ENCODE measurements at regions not wholly inside any gene's neighbourhood (a gene's known extent, or its start where the extent isn't known, plus 50 kb on each side); places are given as distances from the start of the nearest gene placed in this dataset.

DNA sequence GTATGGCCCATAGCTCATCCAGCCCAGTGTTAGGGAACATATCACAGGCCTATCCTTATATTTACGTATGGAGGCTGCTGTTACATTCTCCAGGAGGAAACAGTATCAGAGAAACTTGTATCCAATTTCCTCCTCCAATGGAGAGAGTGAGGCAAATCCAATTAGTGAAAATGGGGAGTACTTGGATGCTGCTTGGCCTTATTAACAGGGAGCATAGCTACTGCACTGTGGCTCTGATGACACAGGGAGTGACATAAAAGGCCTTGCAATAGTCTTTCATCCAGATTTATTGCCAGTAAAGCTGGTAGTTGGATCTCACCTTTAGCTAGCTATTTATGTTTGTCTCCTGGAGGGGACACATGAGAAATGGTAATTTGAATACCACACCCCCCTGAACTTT is 313.2 kb upstream of the MTPN start:
- H3K27me3 Mint-ChIP-seq (ENCODE audit: low read depth): no peaks in the 10 kb centered on the region
- H3K9me3 Mint-ChIP-seq: no peaks in the 10 kb centered on the region
- peaks cover under 1% of the 10 kb centered on the region for H3K4me1 Mint-ChIP-seq
- H3K27ac Mint-ChIP-seq: no peak overlapping the region
- no peaks in the 10 kb centered on the region for H3K36me3 Mint-ChIP-seq (ENCODE audit: low read depth)
- TF ChIP-seq, protein P1, sequence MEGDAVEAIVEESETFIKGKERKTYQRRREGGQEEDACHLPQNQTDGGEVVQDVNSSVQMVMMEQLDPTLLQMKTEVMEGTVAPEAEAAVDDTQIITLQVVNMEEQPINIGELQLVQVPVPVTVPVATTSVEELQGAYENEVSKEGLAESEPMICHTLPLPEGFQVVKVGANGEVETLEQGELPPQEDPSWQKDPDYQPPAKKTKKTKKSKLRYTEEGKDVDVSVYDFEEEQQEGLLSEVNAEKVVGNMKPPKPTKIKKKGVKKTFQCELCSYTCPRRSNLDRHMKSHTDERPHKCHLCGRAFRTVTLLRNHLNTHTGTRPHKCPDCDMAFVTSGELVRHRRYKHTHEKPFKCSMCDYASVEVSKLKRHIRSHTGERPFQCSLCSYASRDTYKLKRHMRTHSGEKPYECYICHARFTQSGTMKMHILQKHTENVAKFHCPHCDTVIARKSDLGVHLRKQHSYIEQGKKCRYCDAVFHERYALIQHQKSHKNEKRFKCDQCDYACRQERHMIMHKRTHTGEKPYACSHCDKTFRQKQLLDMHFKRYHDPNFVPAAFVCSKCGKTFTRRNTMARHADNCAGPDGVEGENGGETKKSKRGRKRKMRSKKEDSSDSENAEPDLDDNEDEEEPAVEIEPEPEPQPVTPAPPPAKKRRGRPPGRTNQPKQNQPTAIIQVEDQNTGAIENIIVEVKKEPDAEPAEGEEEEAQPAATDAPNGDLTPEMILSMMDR (IDR thresholded peaks at IDR 0.05; ENCODE audit: unreplicated experiment in 3 of 3): no peak
- H3K4me3 Mint-ChIP-seq: no peak overlapping the region

DNA sequence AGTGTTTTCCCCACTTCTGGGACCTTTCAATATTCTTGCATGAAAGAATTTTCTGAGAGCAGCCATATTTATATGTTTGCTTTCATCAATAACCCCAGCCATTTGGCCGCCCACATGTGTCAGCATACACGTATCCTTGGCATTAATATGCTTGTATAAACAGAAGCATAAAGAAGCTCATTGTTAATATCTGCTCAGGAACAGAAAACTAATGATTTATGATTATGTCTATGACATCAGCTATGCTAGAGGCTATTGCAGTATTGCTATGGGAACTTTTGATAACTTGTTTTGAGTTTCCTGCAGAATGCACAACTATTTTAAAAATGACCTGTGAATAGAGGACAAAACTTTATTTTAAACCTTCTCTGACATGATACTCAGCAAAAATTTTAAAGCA is 300.9 kb upstream of the MTPN start:
- peaks cover 3% of the 10 kb centered on the region for H3K27me3 Mint-ChIP-seq (ENCODE audit: low read depth)
- peaks cover 16% of the 10 kb centered on the region for H3K4me1 Mint-ChIP-seq
- H3K36me3 Mint-ChIP-seq (ENCODE audit: low read depth): no peaks in the 10 kb centered on the region
- no peak overlapping the region for H3K4me3 Mint-ChIP-seq
- no peak overlapping the region for H3K27ac Mint-ChIP-seq
- no peaks in the 10 kb centered on the region for H3K9me3 Mint-ChIP-seq
- TF ChIP-seq, protein P1 (IDR thresholded peaks at IDR 0.05; ENCODE audit: unreplicated experiment in 3 of 3): no peak

DNA sequence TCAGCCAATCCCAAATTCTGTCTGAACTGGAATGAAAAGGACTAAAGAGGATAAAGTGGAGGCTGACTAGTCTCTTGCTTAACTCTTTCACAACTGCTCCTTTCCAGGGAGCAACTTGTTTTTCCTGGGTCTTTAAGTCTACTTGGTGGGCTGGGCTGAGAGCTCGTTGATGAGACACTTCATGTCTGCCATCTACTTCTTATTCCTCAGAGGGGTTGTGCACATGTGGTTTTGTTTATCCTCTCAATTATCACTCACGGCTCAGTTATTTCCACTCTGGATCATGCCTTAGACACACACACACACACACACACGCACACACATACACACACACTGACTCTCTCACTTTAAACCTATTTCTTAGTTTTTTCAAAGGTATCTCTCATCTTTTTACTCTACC is 298.6 kb upstream of the MTPN start:
- Mint-ChIP-seq H3K36me3 (ENCODE audit: low read depth) (no peaks in the 10 kb centered on the region), H3K27ac (peak overlapping the region in 1 of 3 experiments; percentile 0), H3K27me3 (ENCODE audit: low read depth) (peaks cover 3% of the 10 kb centered on the region), H3K4me3 (no peak overlapping the region), H3K9me3 (no peaks in the 10 kb centered on the region), H3K4me1 (peaks cover 16% of the 10 kb centered on the region)
- TF ChIP-seq, protein P1 (IDR thresholded peaks at IDR 0.05; ENCODE audit: unreplicated experiment in 3 of 3): no peak

DNA sequence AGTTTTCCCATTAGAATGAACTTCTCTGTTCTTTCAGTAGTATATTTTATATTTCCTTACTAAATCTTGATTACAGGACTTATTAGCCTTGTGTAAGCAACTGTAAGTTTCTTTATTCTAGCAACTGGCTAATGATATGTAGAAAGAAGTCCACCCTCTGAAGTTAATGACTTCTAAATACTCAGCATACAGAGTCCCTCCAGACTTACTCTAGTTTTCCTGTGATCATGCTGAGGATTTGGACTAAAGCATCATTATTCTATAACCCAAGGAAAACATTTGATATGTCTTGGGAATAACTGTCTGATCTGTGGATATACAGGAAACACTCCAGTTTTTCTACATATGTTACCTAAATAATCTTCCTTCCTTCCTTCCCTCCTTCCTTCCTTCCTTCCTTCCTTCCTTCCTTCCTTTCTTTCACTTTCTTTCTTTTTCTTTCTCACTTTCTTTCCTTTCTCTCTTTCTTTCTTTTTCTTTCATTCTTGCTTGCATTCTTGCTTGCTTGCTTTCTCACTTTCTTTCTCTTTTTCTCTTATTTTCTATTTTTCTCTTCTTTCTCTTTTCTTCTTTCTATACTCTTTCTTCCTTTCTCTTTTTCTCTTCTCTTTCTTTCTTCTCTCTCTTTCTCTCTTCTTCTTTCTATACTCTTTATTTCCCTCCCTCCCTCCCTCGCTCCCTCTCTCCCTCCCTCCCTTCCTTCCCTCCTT is 297.6 kb upstream of the MTPN start:
- TF ChIP-seq, protein P1 (IDR thresholded peaks at IDR 0.05; ENCODE audit: unreplicated experiment in 3 of 3): no peak
- Mint-ChIP-seq H3K27ac (no peak overlapping the region), H3K9me3 (no peaks in the 10 kb centered on the region), H3K27me3 (ENCODE audit: low read depth) (peaks cover 3% of the 10 kb centered on the region), H3K4me3 (no peak overlapping the region), H3K36me3 (ENCODE audit: low read depth) (no peaks in the 10 kb centered on the region), H3K4me1 (peaks cover 16% of the 10 kb centered on the region)

DNA sequence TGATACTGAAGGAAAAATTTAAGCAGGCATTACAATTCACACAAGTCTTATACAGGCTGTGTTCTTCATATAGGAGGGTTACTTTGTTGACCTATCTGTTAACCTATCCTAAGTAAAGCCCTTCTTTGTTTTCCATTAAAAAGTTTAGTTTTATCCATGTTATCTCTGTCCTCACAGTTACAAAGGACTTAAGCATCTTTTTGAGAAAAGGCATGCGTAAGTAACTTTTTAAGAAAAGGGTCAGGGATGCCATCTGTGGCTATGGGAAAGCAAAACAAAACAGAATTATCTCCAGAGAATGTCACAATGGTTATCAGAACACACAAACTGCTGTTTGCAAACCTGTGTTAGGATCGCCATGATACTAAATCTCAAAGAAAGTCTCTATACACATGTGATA is 295.8 kb upstream of the MTPN start:
- TF ChIP-seq, protein P1 (IDR thresholded peaks at IDR 0.05; ENCODE audit: unreplicated experiment in 3 of 3): no peak
- Mint-ChIP-seq H3K4me3 (no peak overlapping the region), H3K27ac (no peak overlapping the region), H3K9me3 (peaks cover 9% of the 10 kb centered on the region), H3K36me3 (ENCODE audit: low read depth) (no peaks in the 10 kb centered on the region), H3K4me1 (peaks cover 6% of the 10 kb centered on the region), H3K27me3 (ENCODE audit: low read depth) (peaks cover 3% of the 10 kb centered on the region)

DNA sequence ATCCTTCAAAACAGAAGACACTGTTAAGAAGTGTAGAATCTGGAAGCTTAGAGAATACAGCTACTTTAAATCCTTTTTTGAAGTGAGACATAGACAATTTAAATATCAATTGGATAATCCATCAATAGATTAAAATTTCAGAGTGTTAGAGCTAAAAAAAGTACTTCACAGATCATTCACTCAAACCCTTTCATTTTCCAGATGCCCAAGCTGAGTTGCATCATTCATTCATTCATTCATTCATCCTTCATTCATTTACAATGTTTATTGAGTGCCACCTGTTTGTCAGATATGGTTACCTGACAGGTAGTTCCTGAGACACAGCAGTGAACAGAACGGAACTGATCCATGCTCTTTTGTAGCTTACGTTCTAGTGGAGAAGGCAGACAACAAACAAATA is 290.7 kb upstream of the MTPN start:
- H3K4me1 Mint-ChIP-seq: no peaks in the 10 kb centered on the region
- H3K36me3 Mint-ChIP-seq (ENCODE audit: low read depth): peaks cover 4% of the 10 kb centered on the region
- TF ChIP-seq, protein P1 (IDR thresholded peaks at IDR 0.05; ENCODE audit: unreplicated experiment in 3 of 3): no peak
- H3K27me3 Mint-ChIP-seq (ENCODE audit: low read depth): no peaks in the 10 kb centered on the region
- H3K9me3 Mint-ChIP-seq: peaks cover 37% of the 10 kb centered on the region
- no peak overlapping the region for H3K4me3 Mint-ChIP-seq
- no peak overlapping the region for H3K27ac Mint-ChIP-seq

Data from nephron (organoid).